ENCODE measurements at regions not wholly inside any gene's neighbourhood (a gene's known extent, or its start where the extent isn't known, plus 50 kb on each side); places are given as distances from the start of the nearest gene placed in this dataset.

DNA sequence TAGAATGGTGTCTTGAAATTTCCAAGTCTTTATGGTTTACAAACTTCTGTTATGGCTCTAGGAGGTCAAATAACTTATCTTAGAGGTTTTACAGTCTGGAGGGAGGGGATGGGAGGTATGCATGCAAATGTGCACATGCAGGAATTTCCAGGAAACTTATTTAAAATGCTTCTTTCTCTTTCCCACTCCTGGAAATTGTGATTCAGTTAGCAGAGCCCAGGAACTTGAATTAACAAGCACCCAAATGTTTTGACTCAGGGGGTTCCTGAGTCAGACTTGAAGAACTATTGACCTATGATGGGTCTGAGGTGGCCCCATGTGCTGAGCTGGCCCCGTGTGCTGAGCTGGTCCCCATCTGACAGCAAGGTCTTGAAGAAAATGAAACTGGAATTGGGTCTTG, 669.4 kb downstream of the INHBA start:
- no peak overlapping the region for H3K27ac Mint-ChIP-seq (ENCODE audit: unreplicated experiment)
- H3K36me3 Mint-ChIP-seq (ENCODE audit: low read depth, unreplicated experiment) = no peaks in the 10 kb centered on the region
- H3K27me3 Mint-ChIP-seq (ENCODE audit: unreplicated experiment) = no peaks in the 10 kb centered on the region
- no peak overlapping the region for H3K4me3 Mint-ChIP-seq (ENCODE audit: unreplicated experiment)
- TF ChIP-seq CTCF (IDR thresholded peaks at IDR 0.05; ENCODE audit: unreplicated experiment) = no peak
- H3K9me3 Mint-ChIP-seq (ENCODE audit: unreplicated experiment) = no peaks in the 10 kb centered on the region
- peaks cover 13% of the 10 kb centered on the region for H3K4me1 Mint-ChIP-seq (ENCODE audit: unreplicated experiment)
- DNase-seq (ENCODE audit: low spot score) = no peak

DNA sequence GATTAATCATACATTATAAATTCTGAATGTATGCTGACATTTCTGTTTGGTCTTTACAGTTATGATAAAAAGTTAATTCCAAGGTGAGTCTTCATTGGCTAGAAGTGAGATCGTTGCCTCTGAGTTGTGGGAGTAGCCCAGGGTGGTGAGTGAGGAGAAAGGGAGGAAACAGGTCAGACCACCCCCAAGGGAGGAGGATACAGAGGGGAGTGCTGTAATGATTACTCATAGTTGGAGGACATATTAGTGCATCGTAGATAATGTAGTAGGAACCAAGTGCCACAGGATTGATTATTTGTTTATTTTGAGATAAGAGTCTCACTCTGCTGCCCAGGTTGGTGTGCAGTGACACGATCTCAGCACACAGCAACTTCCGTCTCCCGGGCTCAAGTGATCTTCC, 672.2 kb downstream of the INHBA start:
- H3K27ac Mint-ChIP-seq (ENCODE audit: unreplicated experiment) = no peak overlapping the region
- H3K4me1 Mint-ChIP-seq (ENCODE audit: unreplicated experiment) = peaks cover 9% of the 10 kb centered on the region
- no peaks in the 10 kb centered on the region for H3K27me3 Mint-ChIP-seq (ENCODE audit: unreplicated experiment)
- no peak for DNase-seq (ENCODE audit: low spot score)
- no peaks in the 10 kb centered on the region for H3K9me3 Mint-ChIP-seq (ENCODE audit: unreplicated experiment)
- H3K4me3 Mint-ChIP-seq (ENCODE audit: unreplicated experiment) = no peak overlapping the region
- H3K36me3 Mint-ChIP-seq (ENCODE audit: low read depth, unreplicated experiment) = no peaks in the 10 kb centered on the region
- no peak for TF ChIP-seq CTCF (IDR thresholded peaks at IDR 0.05; ENCODE audit: unreplicated experiment)

DNA sequence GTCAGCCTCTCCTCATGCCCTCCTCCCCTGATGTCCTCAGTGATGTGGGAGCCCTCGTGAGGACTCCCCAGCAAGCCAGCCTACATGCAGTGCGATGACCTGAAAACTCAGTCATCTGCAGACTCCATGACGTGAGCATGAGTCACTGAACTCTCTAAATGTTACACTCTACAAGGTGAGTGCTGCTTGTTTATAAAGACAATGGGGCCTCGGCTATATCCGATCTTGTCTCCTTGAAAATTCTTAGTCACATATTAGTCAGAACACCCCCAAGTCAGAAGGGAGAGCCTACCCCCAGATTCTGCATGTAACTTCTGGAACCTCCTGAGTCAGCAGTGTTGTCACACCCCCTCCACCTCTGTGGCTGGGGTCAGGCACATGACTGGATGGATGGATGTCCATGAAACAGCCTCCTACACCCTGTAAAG, 673.8 kb downstream of the INHBA start:
- Mint-ChIP-seq H3K27ac (ENCODE audit: unreplicated experiment) (no peak overlapping the region), H3K4me3 (ENCODE audit: unreplicated experiment) (no peak overlapping the region), H3K9me3 (ENCODE audit: unreplicated experiment) (no peaks in the 10 kb centered on the region), H3K36me3 (ENCODE audit: low read depth, unreplicated experiment) (no peaks in the 10 kb centered on the region), H3K4me1 (ENCODE audit: unreplicated experiment) (peaks cover 8% of the 10 kb centered on the region), H3K27me3 (ENCODE audit: unreplicated experiment) (no peaks in the 10 kb centered on the region)
- no peak for TF ChIP-seq CTCF (IDR thresholded peaks at IDR 0.05; ENCODE audit: unreplicated experiment)
- DNase-seq (ENCODE audit: low spot score) = no peak

GRCh38 chr7:41028580-41028979, 674.3 kb downstream of the INHBA start:
- DNase-seq (ENCODE audit: low spot score) = no peak
- Mint-ChIP-seq H3K27ac (ENCODE audit: unreplicated experiment) (no peak overlapping the region), H3K27me3 (ENCODE audit: unreplicated experiment) (no peaks in the 10 kb centered on the region), H3K4me1 (ENCODE audit: unreplicated experiment) (peaks cover 8% of the 10 kb centered on the region), H3K9me3 (ENCODE audit: unreplicated experiment) (no peaks in the 10 kb centered on the region), H3K36me3 (ENCODE audit: low read depth, unreplicated experiment) (no peaks in the 10 kb centered on the region), H3K4me3 (ENCODE audit: unreplicated experiment) (no peak overlapping the region)
- no peak for TF ChIP-seq CTCF (IDR thresholded peaks at IDR 0.05; ENCODE audit: unreplicated experiment)

GRCh38 chr7:41027428-41028115, 675.3 kb downstream of the INHBA start:
- Mint-ChIP-seq H3K4me1 (ENCODE audit: unreplicated experiment) (peaks cover 4% of the 10 kb centered on the region), H3K4me3 (ENCODE audit: unreplicated experiment) (no peak overlapping the region), H3K9me3 (ENCODE audit: unreplicated experiment) (no peaks in the 10 kb centered on the region), H3K27ac (ENCODE audit: unreplicated experiment) (no peak overlapping the region), H3K36me3 (ENCODE audit: low read depth, unreplicated experiment) (no peaks in the 10 kb centered on the region), H3K27me3 (ENCODE audit: unreplicated experiment) (no peaks in the 10 kb centered on the region)
- TF ChIP-seq CTCF (IDR thresholded peaks at IDR 0.05; ENCODE audit: unreplicated experiment) = no peak
- DNase-seq (ENCODE audit: low spot score) = no peak
